RPMI7951 (cell line): ENCODE measurements at regions not wholly inside any gene's neighbourhood (a gene's known extent, or its start where the extent isn't known, plus 50 kb on each side); places are given as distances from the start of the nearest gene placed in this dataset.

Experiments used
- DNase-seq: peaks from one replicate; pipeline ENCODE4 v3.0.0-alpha.2; 2012; ENCODE audit warnings: low read depth

- DNase-seq = peak; percentile 1
Measured at GRCh38 chr12:34526946-34527345, 504.6 kb downstream of the ALG10 start.

- no peak for DNase-seq
Measured at GRCh38 chr12:34547276-34547675, 525.0 kb downstream of the ALG10 start.

GRCh38 chr12:34591966-34592365 lies 569.7 kb downstream of the ALG10 start:
- no peak for DNase-seq

- no peak for DNase-seq
Measured at GRCh38 chr12:34595749-34596733, 573.7 kb downstream of the ALG10 start.

- no peak for DNase-seq
Measured at GRCh38 chr12:34597548-34598351, 575.5 kb downstream of the ALG10 start.

- no peak for DNase-seq
Measured at GRCh38 chr12:34598352-34598827, 576.1 kb downstream of the ALG10 start.

- DNase-seq = no peak
Measured at GRCh38 chr12:34598851-34599529, 576.7 kb downstream of the ALG10 start.

GRCh38 chr12:34599530-34600513 lies 577.5 kb downstream of the ALG10 start:
- DNase-seq = no peak

- no peak for DNase-seq
Measured at GRCh38 chr12:34600592-34601462, 578.5 kb downstream of the ALG10 start.

- no peak for DNase-seq
Measured at GRCh38 chr12:34601689-34602088, 579.4 kb downstream of the ALG10 start.

GRCh38 chr12:34602213-34602940 lies 580.1 kb downstream of the ALG10 start:
- DNase-seq = no peak

GRCh38 chr12:34603382-34604035 lies 581.2 kb downstream of the ALG10 start:
- DNase-seq = no peak

- DNase-seq = no peak
Measured at GRCh38 chr12:34604227-34604626, 581.9 kb downstream of the ALG10 start.

- no peak for DNase-seq
Measured at GRCh38 chr12:34604631-34605509, 582.6 kb downstream of the ALG10 start.

GRCh38 chr12:34605510-34605887 lies 583.2 kb downstream of the ALG10 start:
- DNase-seq = no peak

GRCh38 chr12:34605955-34606748 lies 583.9 kb downstream of the ALG10 start:
- no peak for DNase-seq
